GM12892 (cell line): ENCODE measurements at regions not wholly inside any gene's neighbourhood (a gene's known extent, or its start where the extent isn't known, plus 50 kb on each side); places are given as distances from the start of the nearest gene placed in this dataset.

ENCODE experiments used
- DNase-seq: peaks from one replicate; pipeline ENCODE4 v3.0.0; 2011; ENCODE audit not compliant: insufficient read length
- FAIRE-seq: peaks from 2 replicates; lab custom pipeline; 2011; peaks lifted over from hg19 to GRCh38; lab: Jason Lieb, UNC
- POLR2A ChIP-seq: IDR thresholded peaks from 2 replicates; pipeline ENCODE4 v1.6.1; 2011; ENCODE audit warnings: low read depth, low read length, control low read depth
- POLR2AphosphoS5 ChIP-seq: IDR thresholded peaks from 2 replicates; pipeline ENCODE4 v1.6.1; 2011; ENCODE audit warnings: low read depth, low read length, control low read depth
- TAF1 ChIP-seq: IDR thresholded peaks from 2 replicates; pipeline ENCODE4 v1.6.1; 2011; ENCODE audit warnings: low read depth, mild to moderate bottlenecking, control low read depth, low read length, borderline replicate concordance

GRCh38 chr15:91685436-91685835, 168.1 kb upstream of the SLCO3A1 start:
- TF ChIP-seq POLR2AphosphoS5, result no peak
- TF ChIP-seq POLR2A, result no peak
- TF ChIP-seq TAF1, result no peak
- FAIRE-seq, result no peak
- DNase-seq, result no peak

GRCh38 chr15:91688811-91689210, 164.7 kb upstream of the SLCO3A1 start:
- no peak for DNase-seq
- TF ChIP-seq TAF1 (no peak), POLR2AphosphoS5 (no peak), POLR2A (no peak)
- no peak for FAIRE-seq

DNA sequence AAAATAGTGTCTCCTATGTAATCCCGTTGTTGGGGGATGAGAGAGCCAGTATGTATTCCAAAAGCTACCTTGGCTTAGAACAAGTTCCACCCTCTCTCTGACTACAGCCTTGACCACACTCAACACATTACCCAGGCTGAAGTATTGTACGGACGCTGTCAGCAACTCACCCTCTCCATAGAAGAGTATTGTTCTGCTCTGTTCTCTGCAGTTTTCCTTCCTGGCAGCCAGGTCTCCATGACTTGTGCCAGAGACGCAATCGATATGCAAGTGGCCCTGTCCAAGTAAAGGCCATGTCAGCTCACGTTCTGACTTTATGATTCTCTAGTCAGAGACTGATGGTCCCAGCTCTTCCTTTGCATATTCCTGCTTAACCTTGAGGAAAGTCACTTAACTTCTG, 164.1 kb upstream of the SLCO3A1 start:
- DNase-seq (no peak), FAIRE-seq (no peak)
- TF ChIP-seq POLR2A (no peak), POLR2AphosphoS5 (no peak), TAF1 (no peak)

GRCh38 chr15:91692596-91692995, 160.9 kb upstream of the SLCO3A1 start:
- FAIRE-seq, result no peak
- no peak for TF ChIP-seq TAF1
- no peak for TF ChIP-seq POLR2AphosphoS5
- TF ChIP-seq POLR2A, result no peak
- DNase-seq, result no peak

- no peak for DNase-seq
- FAIRE-seq, result no peak
- TF ChIP-seq POLR2A, result no peak
- no peak for TF ChIP-seq POLR2AphosphoS5
Observed at GRCh38 chr15:91694131-91694830, 159.2 kb upstream of the SLCO3A1 start.

- FAIRE-seq (no peak), DNase-seq (no peak)
- TF ChIP-seq POLR2A, result no peak
- TF ChIP-seq TAF1, result no peak
- no peak for TF ChIP-seq POLR2AphosphoS5
Observed at GRCh38 chr15:91694831-91695210, 158.7 kb upstream of the SLCO3A1 start.

GRCh38 chr15:91695799-91696198, 157.7 kb upstream of the SLCO3A1 start:
- no peak for DNase-seq
- no peak for FAIRE-seq
- no peak for TF ChIP-seq POLR2A
- no peak for TF ChIP-seq POLR2AphosphoS5
- TF ChIP-seq TAF1, result no peak

DNA sequence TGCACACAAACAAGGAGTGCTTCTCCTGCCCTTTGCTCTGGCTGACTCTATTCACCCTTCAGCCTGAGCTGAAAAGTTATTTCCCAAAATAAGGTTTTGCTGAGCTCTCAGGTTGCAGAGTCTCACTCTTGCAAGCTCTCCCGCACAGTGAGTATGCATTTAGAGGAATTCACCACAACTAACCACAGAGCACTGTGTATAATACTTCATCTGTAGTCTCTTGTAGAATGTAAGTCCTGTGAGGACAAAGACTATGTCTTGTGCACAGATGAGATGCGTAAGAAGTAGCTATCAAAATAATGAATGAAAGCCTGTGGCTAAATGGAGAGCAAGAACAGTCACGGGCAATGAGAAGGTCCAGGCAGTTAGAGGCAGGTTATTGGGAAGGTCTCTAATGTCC, 156.5 kb upstream of the SLCO3A1 start:
- TF ChIP-seq TAF1, result no peak
- no peak for TF ChIP-seq POLR2A
- no peak for TF ChIP-seq POLR2AphosphoS5
- FAIRE-seq (no peak), DNase-seq (no peak)

DNA sequence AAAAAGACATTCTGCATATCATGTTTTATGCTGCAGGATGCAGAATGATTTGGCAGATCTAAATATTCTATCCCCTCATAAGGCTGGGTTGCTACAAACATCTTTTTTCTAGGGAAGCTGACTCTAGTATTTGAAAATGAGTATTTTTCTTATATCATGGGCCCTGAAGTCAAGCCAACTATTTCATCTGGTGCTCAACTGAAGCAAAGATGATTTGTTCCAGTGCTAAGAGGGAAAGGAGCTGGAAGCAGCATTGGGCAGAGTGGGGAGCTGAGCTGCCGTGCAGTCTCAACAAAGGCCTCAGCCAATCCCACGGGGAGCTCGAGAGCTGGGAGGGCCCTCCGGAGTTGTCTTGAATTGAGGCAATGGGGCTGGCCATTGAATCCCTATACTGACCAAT, 155.3 kb upstream of the SLCO3A1 start:
- FAIRE-seq (no peak), DNase-seq (no peak)
- TF ChIP-seq POLR2AphosphoS5, result no peak
- no peak for TF ChIP-seq TAF1
- TF ChIP-seq POLR2A, result no peak

- FAIRE-seq, result no peak
- no peak for DNase-seq
- TF ChIP-seq POLR2AphosphoS5, result no peak
- TF ChIP-seq TAF1, result no peak
- no peak for TF ChIP-seq POLR2A
Observed at GRCh38 chr15:91699741-91700140, 153.8 kb upstream of the SLCO3A1 start.

- DNase-seq, result no peak
- no peak for FAIRE-seq
- TF ChIP-seq POLR2A (no peak), TAF1 (no peak), POLR2AphosphoS5 (no peak)
Observed at GRCh38 chr15:91703274-91703673, 150.2 kb upstream of the SLCO3A1 start.

- FAIRE-seq (no peak), DNase-seq (no peak)
- TF ChIP-seq POLR2A (no peak), TAF1 (no peak), POLR2AphosphoS5 (no peak)
Observed at GRCh38 chr15:91704343-91704742, 149.2 kb upstream of the SLCO3A1 start.
